Activated T-helper 2 cell treated with anti-CD3 and anti-CD28 coated beads, Interferon-gamma antibody, Interleukin-2, Interleukin-4, amounts not matched to agents 10 μg/mL and 5 μg/mL and 100 μg/mL, durations not matched to agents 14 hours and 24 hours and 36 hours (primary cell): ENCODE measurements at regions not wholly inside any gene's neighbourhood (a gene's known extent, or its start where the extent isn't known, plus 50 kb on each side); places are given as distances from the start of the nearest gene placed in this dataset.

ENCODE experiments used
- DNase-seq: peaks from one replicate; pipeline ENCODE4 v3.0.0; 2021; ENCODE audit warnings: low spot score
- H3K27ac Mint-ChIP-seq: one replicate; pipeline ENCODE4 v1.8.0; 2021; ENCODE audit warnings: mixed read lengths
- H3K27me3 Mint-ChIP-seq: one replicate; pipeline ENCODE4 v1.8.0; 2021; ENCODE audit warnings: low read depth, mixed read lengths
- H3K36me3 Mint-ChIP-seq: one replicate; pipeline ENCODE4 v1.8.0; 2021; ENCODE audit warnings: low read depth, mixed read lengths
- H3K4me1 Mint-ChIP-seq: one replicate; pipeline ENCODE4 v1.8.0; 2021; ENCODE audit warnings: low read depth, mixed read lengths
- H3K4me3 Mint-ChIP-seq: one replicate; pipeline ENCODE4 v1.8.0; 2021; ENCODE audit warnings: low read depth, mild to moderate bottlenecking, moderate library complexity, mixed read lengths
- H3K9me3 Mint-ChIP-seq: one replicate; pipeline ENCODE4 v1.8.0; 2021; ENCODE audit warnings: mixed read lengths
- intact Hi-C: fragments of 100-400 bp; cut with micrococcal nuclease; formaldehyde crosslinking; loops from one replicate; pipeline ENCODE4 v1.15.1; 2023

DNA sequence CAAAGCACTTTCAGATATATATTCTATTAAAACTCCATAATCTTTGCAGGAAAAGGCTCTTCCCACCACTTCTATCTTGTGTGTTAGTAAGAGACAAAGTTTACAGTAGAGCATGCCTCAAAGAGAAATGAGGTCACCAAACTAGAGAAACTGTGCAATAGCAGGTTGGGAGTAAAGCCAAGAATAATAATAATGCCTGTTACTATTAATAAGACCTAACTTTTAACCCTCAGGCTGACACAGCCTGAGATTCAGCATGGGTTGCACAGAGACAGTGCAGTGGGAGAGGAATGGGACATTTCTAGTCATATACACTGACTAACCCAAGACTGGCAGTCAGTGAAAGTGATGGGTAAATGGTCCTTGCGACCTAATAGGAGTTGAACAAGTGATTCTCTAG is 320.2 kb upstream of the NFIA start:
- no peaks in the 10 kb centered on the region for H3K27me3 Mint-ChIP-seq
- no peak overlapping the region for H3K4me3 Mint-ChIP-seq
- no peaks in the 10 kb centered on the region for H3K9me3 Mint-ChIP-seq
- H3K4me1 Mint-ChIP-seq = no peaks in the 10 kb centered on the region
- no peak overlapping the region for H3K27ac Mint-ChIP-seq
- intact Hi-C loops = no loop called here
- no peak for DNase-seq
- H3K36me3 Mint-ChIP-seq = no peaks in the 10 kb centered on the region

DNA sequence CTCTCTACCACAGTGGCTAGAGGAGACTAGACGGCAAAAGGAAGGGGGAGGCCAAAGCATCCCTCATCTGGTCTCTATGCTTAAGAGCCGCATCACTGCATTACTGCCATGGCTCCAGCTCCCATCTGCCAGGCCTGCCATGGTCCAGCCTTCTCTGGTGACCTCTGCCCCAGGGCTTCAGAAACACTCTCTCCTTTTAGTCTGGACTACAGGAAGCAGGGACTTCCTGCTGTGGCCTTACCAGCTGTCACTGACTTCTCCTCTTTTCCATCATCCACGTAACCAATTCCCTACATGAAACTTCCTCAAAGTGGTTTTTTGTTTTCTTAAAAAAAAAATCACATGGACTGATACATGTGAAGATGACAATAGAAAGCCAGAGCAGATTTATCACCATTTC is 323.1 kb upstream of the NFIA start:
- intact Hi-C loops = no loop called here
- Mint-ChIP-seq H3K36me3 (no peaks in the 10 kb centered on the region), H3K9me3 (no peaks in the 10 kb centered on the region), H3K27ac (no peak overlapping the region), H3K4me3 (no peak overlapping the region), H3K27me3 (no peaks in the 10 kb centered on the region), H3K4me1 (no peaks in the 10 kb centered on the region)
- no peak for DNase-seq

DNA sequence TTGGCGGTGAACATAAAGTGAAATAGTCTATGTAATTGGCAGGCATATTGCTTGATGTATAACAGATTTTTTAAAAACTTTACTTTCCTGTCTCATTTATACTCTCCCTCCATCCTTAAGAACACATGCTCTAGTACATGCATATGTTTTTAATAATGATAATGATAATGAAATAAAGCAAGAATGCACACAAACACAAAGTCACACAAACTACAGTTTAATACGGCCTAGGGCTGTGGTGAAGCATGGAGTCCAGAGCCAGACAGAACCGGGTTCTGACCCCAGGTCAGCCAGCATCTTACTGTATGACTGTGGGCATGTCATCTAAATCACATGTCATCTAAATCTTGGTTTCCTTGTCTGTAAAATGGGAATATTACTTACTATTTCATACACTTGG is 324.9 kb upstream of the NFIA start:
- DNase-seq = no peak
- Mint-ChIP-seq H3K4me3 (no peak overlapping the region), H3K27ac (no peak overlapping the region), H3K4me1 (no peaks in the 10 kb centered on the region), H3K27me3 (no peaks in the 10 kb centered on the region), H3K9me3 (no peaks in the 10 kb centered on the region), H3K36me3 (no peaks in the 10 kb centered on the region)
- intact Hi-C loops = no loop called here

DNA sequence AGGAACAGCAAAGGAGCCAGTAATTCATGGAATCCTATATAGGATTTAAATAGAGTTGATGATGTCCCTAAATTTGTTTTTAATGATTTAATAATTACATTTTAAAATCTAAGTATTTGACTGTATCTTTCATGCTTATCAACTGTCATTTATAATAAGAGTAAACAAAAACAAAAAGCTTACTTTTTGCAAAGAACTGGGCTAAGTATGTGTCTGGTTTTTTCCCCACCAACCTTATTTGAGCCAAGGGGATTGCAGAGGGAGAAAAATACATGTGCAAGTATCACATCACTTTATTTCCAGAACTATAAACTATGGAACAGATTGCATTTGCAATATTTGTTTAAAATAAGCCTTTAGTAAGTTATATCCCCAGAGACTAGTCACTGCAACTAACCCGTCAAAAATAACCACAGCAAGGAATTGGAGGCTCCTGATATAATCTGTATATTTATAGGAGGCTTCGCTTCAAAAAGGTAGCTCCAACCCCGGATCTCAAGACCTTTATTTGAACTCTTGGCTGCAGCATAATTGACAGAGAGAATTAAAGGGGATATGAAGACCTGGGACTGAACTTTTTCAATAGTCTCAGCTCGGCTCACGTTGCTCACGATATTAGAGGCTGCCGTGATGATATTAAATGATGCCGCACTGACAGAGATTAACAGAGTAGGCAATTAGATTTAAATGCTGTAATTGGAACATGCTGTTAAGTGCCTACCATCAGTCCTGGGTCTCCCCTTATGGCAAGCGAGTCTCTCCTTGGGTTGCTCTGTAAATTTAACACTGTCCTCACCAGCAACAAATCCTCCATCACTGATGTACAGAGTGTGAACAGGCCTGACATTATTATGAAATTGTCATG is 329.1 kb upstream of the NFIA start:
- Mint-ChIP-seq H3K27me3 (no peaks in the 10 kb centered on the region), H3K4me1 (no peaks in the 10 kb centered on the region), H3K4me3 (no peak overlapping the region), H3K9me3 (no peaks in the 10 kb centered on the region), H3K36me3 (no peaks in the 10 kb centered on the region), H3K27ac (no peak overlapping the region)
- intact Hi-C loops = no loop called here
- DNase-seq = no peak

DNA sequence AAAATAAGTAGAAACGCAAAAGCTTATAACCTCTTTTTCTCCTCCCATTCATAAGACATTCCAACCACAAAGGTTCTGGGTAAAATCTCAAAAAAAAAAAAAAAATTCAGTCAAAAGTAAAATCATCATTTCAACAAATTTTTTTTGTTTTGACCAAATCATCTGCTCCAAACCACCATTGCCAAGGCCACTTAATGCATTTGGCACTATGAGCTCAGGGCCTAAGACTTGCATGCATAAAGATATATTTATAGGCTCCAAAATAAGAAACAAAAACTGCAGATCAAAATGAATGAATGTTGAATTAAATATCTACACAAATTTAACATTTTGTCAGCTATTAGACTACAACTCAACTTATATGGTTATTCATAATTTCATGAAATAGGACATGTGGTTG is 331.1 kb upstream of the NFIA start:
- no peak overlapping the region for H3K27ac Mint-ChIP-seq

DNA sequence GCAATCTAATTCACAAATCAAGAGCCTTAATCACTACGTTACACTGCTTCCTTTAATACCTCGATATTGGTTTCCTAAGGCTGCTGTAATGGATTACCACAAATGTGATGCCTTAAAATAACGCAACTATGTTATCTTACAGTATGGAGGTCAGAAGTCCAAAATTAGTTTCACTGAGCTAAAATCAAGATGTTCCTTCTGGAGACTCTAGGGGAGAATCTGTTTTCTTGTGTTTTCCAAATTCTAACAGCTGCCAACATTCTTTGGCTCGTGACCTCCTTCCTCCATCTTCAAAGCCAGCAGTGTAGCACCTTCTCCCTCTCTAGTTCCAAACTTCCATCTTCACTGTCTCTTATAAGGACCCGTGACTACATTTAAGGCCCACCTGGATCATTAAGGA is 335.0 kb upstream of the NFIA start:
- no peak overlapping the region for H3K4me3 Mint-ChIP-seq
- H3K27ac Mint-ChIP-seq = no peak overlapping the region
- no peak for DNase-seq
- H3K4me1 Mint-ChIP-seq = no peaks in the 10 kb centered on the region
- no peaks in the 10 kb centered on the region for H3K27me3 Mint-ChIP-seq
- intact Hi-C loops = no loop called here
- no peaks in the 10 kb centered on the region for H3K9me3 Mint-ChIP-seq
- no peaks in the 10 kb centered on the region for H3K36me3 Mint-ChIP-seq

More for the DNA sequence above, 331.1 kb upstream of the NFIA start:
- intact Hi-C loops = no loop called here
- no peaks in the 10 kb centered on the region for H3K9me3 Mint-ChIP-seq
- no peaks in the 10 kb centered on the region for H3K36me3 Mint-ChIP-seq
- no peak overlapping the region for H3K4me3 Mint-ChIP-seq
- DNase-seq = no peak
- H3K27me3 Mint-ChIP-seq = no peaks in the 10 kb centered on the region
- H3K4me1 Mint-ChIP-seq = no peaks in the 10 kb centered on the region

DNA sequence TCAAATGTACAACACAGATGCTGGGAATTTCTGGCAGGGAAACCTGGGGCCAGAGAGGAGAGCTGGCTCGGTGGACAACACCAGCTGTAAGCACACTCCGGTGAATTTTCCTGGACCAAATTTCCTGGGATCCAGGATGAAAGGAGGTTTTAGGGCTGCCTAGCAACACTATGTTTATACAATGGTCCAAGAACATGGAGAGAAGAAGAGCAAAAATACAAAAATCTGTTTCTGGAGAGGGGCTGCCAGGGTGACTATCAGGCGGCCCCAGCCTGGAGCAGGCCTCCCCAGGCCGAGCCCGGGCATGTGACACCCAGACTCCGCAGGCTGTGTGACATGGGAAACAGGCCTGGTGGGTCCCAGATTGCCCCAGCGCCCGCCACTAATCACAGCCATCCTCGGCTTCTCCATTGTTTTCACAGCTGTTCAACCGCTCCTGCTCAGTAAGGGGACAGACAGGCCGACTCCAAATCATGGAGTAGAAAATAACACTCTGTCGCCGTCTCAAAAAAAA is 336.0 kb upstream of the NFIA start:
- H3K27me3 Mint-ChIP-seq = no peaks in the 10 kb centered on the region
- intact Hi-C loops = no loop called here
- no peak overlapping the region for H3K27ac Mint-ChIP-seq
- no peak overlapping the region for H3K4me3 Mint-ChIP-seq
- no peak for DNase-seq
- no peaks in the 10 kb centered on the region for H3K4me1 Mint-ChIP-seq
- no peaks in the 10 kb centered on the region for H3K36me3 Mint-ChIP-seq
- no peaks in the 10 kb centered on the region for H3K9me3 Mint-ChIP-seq

DNA sequence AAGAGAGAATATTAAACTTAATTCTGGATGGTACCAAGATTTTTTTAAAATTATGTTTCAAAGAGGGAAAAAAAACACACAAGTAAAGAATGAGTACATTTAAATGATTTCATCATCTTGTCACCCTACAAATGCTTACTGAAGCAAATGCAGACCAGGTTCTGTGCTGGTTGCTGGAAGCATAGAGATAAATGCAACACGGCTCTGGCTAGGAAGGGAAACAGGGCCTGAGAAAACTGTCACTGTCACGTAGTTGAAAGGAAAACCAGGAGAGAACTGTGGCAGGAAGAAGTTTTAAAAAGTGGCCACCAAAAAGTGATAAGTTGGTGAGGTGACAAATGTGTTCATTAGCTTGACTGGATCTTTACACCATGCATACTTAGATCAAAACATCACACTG is 336.9 kb upstream of the NFIA start:
- H3K4me1 Mint-ChIP-seq = no peaks in the 10 kb centered on the region
- no peak for DNase-seq
- no peak overlapping the region for H3K27ac Mint-ChIP-seq
- no peaks in the 10 kb centered on the region for H3K36me3 Mint-ChIP-seq
- H3K9me3 Mint-ChIP-seq = no peaks in the 10 kb centered on the region
- intact Hi-C loops = no loop called here
- no peak overlapping the region for H3K4me3 Mint-ChIP-seq
- no peaks in the 10 kb centered on the region for H3K27me3 Mint-ChIP-seq

DNA sequence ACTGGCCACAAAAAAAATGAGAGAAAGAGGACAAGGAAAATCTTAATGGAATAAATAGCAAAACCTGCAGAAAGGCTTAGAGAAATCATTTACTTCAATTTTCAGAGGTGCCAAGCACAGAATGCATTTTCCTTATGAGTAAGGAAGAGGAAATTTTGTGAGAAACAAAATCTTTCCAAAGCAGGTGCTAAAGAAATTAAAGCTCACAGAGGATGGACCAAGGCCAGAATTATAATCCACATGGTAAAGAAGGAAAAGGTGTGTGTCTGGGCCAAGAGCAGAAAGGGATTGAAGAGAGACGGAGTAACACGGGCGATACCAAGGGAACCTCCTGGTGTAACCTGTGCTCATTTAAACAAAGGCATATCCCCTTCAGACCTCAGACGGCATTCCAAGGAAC is 340.0 kb upstream of the NFIA start:
- Mint-ChIP-seq H3K36me3 (no peaks in the 10 kb centered on the region), H3K4me1 (no peaks in the 10 kb centered on the region), H3K27ac (no peak overlapping the region), H3K27me3 (no peaks in the 10 kb centered on the region), H3K9me3 (no peaks in the 10 kb centered on the region), H3K4me3 (no peak overlapping the region)
- intact Hi-C loops = no loop called here
- no peak for DNase-seq

DNA sequence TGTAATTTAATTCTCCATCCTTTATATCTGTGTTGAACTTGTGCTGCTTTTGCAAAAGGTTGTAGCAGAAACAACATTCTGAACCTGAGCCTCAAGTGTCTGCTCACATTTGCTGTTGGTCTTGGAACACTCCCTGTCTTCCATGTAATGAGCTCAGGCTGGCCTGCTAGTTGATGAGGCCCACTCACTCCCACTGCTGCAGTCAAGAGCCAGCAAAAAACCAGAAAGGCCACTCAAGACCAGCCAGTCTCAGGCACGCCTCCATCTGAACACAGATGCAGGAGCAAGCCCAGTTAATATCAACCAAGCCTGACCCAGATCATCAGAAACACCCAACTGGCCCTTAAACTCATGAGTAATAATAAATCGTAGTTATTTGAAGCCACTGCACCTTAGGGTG is 342.2 kb upstream of the NFIA start:
- Mint-ChIP-seq H3K4me1 (no peaks in the 10 kb centered on the region), H3K36me3 (no peaks in the 10 kb centered on the region), H3K9me3 (no peaks in the 10 kb centered on the region), H3K27ac (no peak overlapping the region), H3K4me3 (no peak overlapping the region), H3K27me3 (no peaks in the 10 kb centered on the region)
- no peak for DNase-seq
- intact Hi-C loops = no loop called here

DNA sequence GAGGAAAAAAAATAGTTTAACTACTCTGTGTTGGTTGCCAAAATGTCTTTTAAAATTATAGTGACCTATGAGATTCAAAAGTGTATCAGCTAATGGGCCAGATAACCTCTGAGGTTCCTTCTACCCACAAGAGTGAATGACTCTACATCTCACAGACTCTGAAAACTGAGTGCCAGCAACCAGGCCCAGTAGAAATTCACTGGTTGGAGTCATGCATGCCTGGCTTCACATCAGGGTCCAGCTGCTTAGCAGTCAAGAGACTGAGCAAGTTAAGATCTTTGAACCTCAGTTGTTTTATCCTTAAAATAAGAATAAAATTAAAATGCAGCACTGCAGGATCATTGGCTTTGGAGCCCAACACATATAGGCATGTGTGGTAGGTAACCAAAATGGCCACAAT is 342.6 kb upstream of the NFIA start:
- intact Hi-C loops = no loop called here
- no peak overlapping the region for H3K27ac Mint-ChIP-seq
- no peaks in the 10 kb centered on the region for H3K36me3 Mint-ChIP-seq
- no peaks in the 10 kb centered on the region for H3K27me3 Mint-ChIP-seq
- H3K9me3 Mint-ChIP-seq = no peaks in the 10 kb centered on the region
- H3K4me1 Mint-ChIP-seq = no peaks in the 10 kb centered on the region
- no peak for DNase-seq
- no peak overlapping the region for H3K4me3 Mint-ChIP-seq

DNA sequence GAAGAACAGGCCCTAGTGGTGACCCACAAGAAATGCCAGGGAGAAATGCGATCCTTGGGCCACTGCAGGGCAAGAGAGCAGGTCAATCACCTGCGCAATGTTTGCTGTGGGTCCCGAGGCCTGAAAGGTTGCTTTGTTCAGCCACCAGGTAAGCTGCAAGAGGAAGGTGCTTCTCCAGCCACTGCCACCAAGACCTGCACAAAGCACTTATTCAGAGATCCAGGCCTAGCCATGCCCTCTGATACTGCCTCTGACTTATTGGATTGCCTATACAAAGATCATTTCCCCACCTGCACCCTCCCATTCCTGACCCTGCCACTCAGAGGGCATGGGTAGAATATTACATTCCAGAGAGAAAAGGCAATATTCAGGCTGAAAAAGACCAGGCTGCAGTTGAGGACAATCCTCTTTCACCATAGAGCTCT is 349.4 kb upstream of the NFIA start:
- intact Hi-C loops = no loop called here
- DNase-seq = no peak
- H3K36me3 Mint-ChIP-seq = no peaks in the 10 kb centered on the region
- H3K9me3 Mint-ChIP-seq = no peaks in the 10 kb centered on the region
- H3K4me1 Mint-ChIP-seq = no peaks in the 10 kb centered on the region
- no peak overlapping the region for H3K27ac Mint-ChIP-seq
- H3K27me3 Mint-ChIP-seq = no peaks in the 10 kb centered on the region
- H3K4me3 Mint-ChIP-seq = no peak overlapping the region

DNA sequence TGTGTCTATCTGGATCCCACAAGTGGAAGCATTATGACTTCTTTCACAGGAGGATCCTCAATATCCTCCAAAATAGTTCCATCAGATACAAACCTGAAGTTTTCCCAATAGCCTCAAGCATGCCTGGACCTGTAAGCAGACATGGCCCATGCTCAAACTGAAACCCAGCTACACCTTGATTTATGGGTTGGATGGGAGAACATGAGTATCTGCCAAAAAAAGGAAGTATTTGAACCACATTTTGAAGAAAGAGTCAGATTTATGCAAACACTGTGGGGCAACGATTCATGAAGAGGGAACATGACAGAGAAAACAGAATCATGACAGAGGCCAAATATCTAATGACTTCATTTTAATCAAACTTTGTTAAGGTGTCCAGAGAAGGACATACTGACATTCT is 351.0 kb upstream of the NFIA start:
- Mint-ChIP-seq H3K9me3 (no peaks in the 10 kb centered on the region), H3K27me3 (no peaks in the 10 kb centered on the region), H3K4me1 (no peaks in the 10 kb centered on the region), H3K27ac (no peak overlapping the region), H3K4me3 (no peak overlapping the region), H3K36me3 (no peaks in the 10 kb centered on the region)
- DNase-seq = no peak
- intact Hi-C loops = no loop called here

DNA sequence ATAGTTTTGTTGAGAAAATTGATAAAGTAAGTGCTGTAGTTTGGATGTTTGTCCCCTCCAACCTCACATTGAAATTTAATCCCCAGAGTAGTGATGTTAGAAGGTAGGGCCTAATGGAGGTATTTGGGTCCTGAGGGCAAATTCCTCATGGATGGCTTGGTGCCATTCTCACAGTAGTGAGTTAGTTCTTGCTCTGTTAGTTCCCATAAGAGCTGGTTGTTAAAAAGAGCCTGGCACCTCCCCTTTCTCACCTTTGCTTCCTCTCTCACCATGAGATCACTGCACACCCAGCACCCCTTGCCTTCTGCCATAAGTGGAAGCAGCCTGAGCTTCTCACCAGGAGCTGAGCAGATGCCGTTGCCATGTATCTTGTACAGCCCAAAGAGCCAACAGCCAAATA is 354.8 kb upstream of the NFIA start:
- H3K36me3 Mint-ChIP-seq = no peaks in the 10 kb centered on the region
- H3K4me1 Mint-ChIP-seq = no peaks in the 10 kb centered on the region
- H3K4me3 Mint-ChIP-seq = no peak overlapping the region
- intact Hi-C loops = no loop called here
- H3K27ac Mint-ChIP-seq = no peak overlapping the region
- no peaks in the 10 kb centered on the region for H3K27me3 Mint-ChIP-seq
- no peaks in the 10 kb centered on the region for H3K9me3 Mint-ChIP-seq
- DNase-seq = no peak
